WTC11 (cell line): ENCODE measurements at regions not wholly inside any gene's neighbourhood (a gene's known extent, or its start where the extent isn't known, plus 50 kb on each side); places are given as distances from the start of the nearest gene placed in this dataset.

ENCODE experiments used
- JUN ChIP-seq: sonication (generic); formaldehyde crosslinking; IDR thresholded peaks from 2 replicates; pipeline ENCODE4 v1.8.0; 2023; ENCODE audit warnings: mild to moderate bottlenecking, missing genetic modification reagents
- NR2C2 ChIP-seq: sonication (generic); formaldehyde crosslinking; IDR thresholded peaks from 2 replicates; pipeline ENCODE4 v1.8.0; 2022; ENCODE audit warnings: mild to moderate bottlenecking, missing genetic modification reagents
- NR3C1 ChIP-seq: sonication (generic); formaldehyde crosslinking; conservative IDR thresholded peaks from 2 replicates; pipeline ENCODE4 v1.8.1; 2023; ENCODE audit warnings: low read depth, mild to moderate bottlenecking, missing genetic modification reagents
- SMAD3 ChIP-seq: sonication (generic); formaldehyde crosslinking; IDR thresholded peaks from 2 replicates; pipeline ENCODE4 v1.8.0; 2022; ENCODE audit warnings: missing genetic modification reagents, mild to moderate bottlenecking, borderline replicate concordance
- TF ChIP-seq, protein P1 (sequence below): fragments of 200-600 bp; IDR thresholded peaks from 2 replicates; pipeline ENCODE4 v1.8.0; 2022; ENCODE audit warnings: antibody characterized with exemption
- TF ChIP-seq, protein P2 (sequence below): sonication (generic); formaldehyde crosslinking; IDR thresholded peaks from 2 replicates; pipeline ENCODE4 v1.8.0; 2022; ENCODE audit warnings: mild to moderate bottlenecking, missing genetic modification reagents
- TF ChIP-seq, protein P3 (sequence below): sonication (generic); formaldehyde crosslinking; conservative IDR thresholded peaks from 2 replicates; pipeline ENCODE4 v1.8.1; 2022; ENCODE audit warnings: mild to moderate bottlenecking, missing genetic modification reagents
- TF ChIP-seq, protein P4 (sequence below): sonication (generic); formaldehyde crosslinking; IDR thresholded peaks from 2 replicates; pipeline ENCODE4 v1.8.0; 2022; ENCODE audit warnings: mild to moderate bottlenecking, missing genetic modification reagents

DNA sequence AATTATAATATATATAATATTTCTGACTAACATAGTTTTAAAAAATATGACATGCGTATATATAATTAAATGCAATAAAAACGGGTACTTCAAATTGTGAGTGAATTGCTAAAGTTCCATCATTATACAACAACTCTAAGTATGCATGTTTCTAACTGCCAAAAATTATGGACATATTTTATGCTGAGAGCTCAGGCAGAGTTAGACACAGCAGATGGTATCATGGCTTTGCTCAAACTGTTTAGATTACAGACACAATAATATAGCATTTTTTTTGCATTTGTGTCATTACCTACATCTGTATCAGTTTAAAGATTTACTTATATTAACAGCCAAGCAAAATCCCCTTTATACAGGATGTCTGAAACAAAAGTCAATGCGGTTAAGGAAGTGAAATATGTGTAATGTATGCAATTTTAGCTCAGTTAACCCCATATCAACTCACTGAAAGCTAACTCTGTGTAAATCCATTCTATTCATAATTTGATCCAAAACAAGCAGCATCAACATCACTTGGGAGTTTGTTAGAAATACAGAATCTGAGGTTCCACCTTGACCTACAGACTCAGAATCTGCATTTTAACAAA lies 119.1 kb upstream of the CNKSR2 start:
- TF ChIP-seq NR2C2 (no peak), SMAD3 (CRISPR knock-in tag) (no peak), JUN (CRISPR knock-in tag) (no peak), NR3C1 (CRISPR knock-in tag) (no peak)
- TF ChIP-seq, protein P1, sequence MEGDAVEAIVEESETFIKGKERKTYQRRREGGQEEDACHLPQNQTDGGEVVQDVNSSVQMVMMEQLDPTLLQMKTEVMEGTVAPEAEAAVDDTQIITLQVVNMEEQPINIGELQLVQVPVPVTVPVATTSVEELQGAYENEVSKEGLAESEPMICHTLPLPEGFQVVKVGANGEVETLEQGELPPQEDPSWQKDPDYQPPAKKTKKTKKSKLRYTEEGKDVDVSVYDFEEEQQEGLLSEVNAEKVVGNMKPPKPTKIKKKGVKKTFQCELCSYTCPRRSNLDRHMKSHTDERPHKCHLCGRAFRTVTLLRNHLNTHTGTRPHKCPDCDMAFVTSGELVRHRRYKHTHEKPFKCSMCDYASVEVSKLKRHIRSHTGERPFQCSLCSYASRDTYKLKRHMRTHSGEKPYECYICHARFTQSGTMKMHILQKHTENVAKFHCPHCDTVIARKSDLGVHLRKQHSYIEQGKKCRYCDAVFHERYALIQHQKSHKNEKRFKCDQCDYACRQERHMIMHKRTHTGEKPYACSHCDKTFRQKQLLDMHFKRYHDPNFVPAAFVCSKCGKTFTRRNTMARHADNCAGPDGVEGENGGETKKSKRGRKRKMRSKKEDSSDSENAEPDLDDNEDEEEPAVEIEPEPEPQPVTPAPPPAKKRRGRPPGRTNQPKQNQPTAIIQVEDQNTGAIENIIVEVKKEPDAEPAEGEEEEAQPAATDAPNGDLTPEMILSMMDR = no peak
- TF ChIP-seq, protein P2, sequence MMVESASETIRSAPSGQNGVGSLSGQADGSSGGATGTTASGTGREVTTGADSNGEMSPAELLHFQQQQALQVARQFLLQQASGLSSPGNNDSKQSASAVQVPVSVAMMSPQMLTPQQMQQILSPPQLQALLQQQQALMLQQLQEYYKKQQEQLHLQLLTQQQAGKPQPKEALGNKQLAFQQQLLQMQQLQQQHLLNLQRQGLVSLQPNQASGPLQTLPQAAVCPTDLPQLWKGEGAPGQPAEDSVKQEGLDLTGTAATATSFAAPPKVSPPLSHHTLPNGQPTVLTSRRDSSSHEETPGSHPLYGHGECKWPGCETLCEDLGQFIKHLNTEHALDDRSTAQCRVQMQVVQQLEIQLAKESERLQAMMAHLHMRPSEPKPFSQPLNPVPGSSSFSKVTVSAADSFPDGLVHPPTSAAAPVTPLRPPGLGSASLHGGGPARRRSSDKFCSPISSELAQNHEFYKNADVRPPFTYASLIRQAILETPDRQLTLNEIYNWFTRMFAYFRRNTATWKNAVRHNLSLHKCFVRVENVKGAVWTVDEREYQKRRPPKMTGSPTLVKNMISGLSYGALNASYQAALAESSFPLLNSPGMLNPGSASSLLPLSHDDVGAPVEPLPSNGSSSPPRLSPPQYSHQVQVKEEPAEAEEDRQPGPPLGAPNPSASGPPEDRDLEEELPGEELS (CRISPR knock-in tag) = no peak
- TF ChIP-seq, protein P3, sequence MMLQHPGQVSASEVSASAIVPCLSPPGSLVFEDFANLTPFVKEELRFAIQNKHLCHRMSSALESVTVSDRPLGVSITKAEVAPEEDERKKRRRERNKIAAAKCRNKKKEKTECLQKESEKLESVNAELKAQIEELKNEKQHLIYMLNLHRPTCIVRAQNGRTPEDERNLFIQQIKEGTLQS (CRISPR knock-in tag) = no peak
- TF ChIP-seq, protein P4, sequence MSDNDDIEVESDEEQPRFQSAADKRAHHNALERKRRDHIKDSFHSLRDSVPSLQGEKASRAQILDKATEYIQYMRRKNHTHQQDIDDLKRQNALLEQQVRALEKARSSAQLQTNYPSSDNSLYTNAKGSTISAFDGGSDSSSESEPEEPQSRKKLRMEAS (CRISPR knock-in tag) = no peak
